NT2/D1 (cell line): ENCODE measurements at regions not wholly inside any gene's neighbourhood (a gene's known extent, or its start where the extent isn't known, plus 50 kb on each side); places are given as distances from the start of the nearest gene placed in this dataset.

ENCODE experiments used
- YY1 ChIP-seq: IDR thresholded peaks from 2 replicates; pipeline ENCODE4 v1.6.1; 2011; ENCODE audit not compliant: insufficient read length, insufficient read depth
- ZNF274 ChIP-seq: IDR thresholded peaks from 2 replicates; pipeline ENCODE4 v1.6.1; 2011; ENCODE audit warnings: mild to moderate bottlenecking, low read depth, low read length

DNA sequence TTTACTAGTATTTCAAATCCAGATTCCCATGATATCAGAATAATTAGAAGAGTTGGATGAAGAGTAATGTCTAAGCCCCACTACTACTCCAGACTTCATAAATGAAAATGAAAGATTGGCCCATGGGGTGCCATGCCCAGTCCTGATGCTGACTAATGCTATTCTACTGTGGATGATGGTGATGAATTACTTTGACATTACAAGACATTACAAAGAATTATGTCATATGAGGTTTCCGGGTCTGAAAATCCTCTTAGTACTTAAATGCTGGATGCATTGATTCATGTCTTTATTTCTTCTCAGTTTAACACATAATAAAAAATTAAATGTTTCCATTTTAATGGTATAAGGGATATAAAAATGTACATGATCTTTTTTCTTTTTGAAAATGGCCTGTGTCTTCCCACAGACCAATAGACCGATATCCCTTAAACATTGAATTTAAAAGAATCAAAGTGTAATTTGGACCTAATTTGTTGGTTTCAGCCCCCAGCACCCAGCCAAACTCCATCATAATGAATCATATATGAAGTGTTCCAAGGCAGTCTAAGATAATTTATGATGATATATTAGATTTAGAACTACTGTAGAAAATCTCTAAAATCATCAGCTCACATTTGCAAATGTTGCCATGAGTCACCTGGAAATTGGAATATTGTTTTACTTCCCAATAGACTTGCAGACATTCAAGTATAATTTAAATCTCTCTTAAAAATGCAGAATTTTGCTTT is 223.6 kb upstream of the SGCD start:
- TF ChIP-seq YY1 (no peak), ZNF274 (no peak)
